Bronchial epithelial cell (primary cell): ENCODE measurements at regions not wholly inside any gene's neighbourhood (a gene's known extent, or its start where the extent isn't known, plus 50 kb on each side); places are given as distances from the start of the nearest gene placed in this dataset.

Experiments
- DNase-seq: peaks from one replicate; pipeline ENCODE4 v3.0.0-alpha.2; 2010; ENCODE audit warnings: low read depth
- FAIRE-seq: peaks from 2 replicates; lab custom pipeline; 2011; peaks lifted over from hg19 to GRCh38; lab: Jason Lieb, UNC
- H3K27me3 ChIP-seq: 2 replicates; pipeline ENCODE4 v1.5.1; 2011; ENCODE audit warnings: low read length; ENCODE audit not compliant: control insufficient read depth, insufficient read depth
- H3K36me3 ChIP-seq: 2 replicates; pipeline ENCODE4 v1.5.1; 2011; ENCODE audit warnings: low read length; ENCODE audit not compliant: control insufficient read depth, insufficient read depth
- H3K4me3 ChIP-seq: 2 replicates; pipeline ENCODE4 v1.5.1; 2011; ENCODE audit warnings: mild to moderate bottlenecking, low read depth, low read length, control low read depth
- CTCF ChIP-seq: IDR thresholded peaks from 2 replicates; pipeline ENCODE4 v1.5.1; 2011; ENCODE audit warnings: mild to moderate bottlenecking, moderate library complexity, low read length, control low read depth, inconsistent platforms; ENCODE audit not compliant: insufficient read depth, severe bottlenecking

GRCh38 chr9:89674667-89675057, 69.8 kb downstream of the GADD45G start:
- no peak for FAIRE-seq

GRCh38 chr9:89675058-89675742, 70.4 kb downstream of the GADD45G start:
- DNase-seq (no peak), FAIRE-seq (no peak)
- no peak for TF ChIP-seq CTCF
- Histone ChIP-seq H3K4me3 (no peak overlapping the region), H3K27me3 (peaks cover 10% of the 10 kb centered on the region), H3K36me3 (no peaks in the 10 kb centered on the region)

More at GRCh38 chr9:89674667-89675057, 69.8 kb downstream of the GADD45G start:
- Histone ChIP-seq H3K27me3 (peaks cover 10% of the 10 kb centered on the region), H3K4me3 (no peak overlapping the region), H3K36me3 (no peaks in the 10 kb centered on the region)
- no peak for TF ChIP-seq CTCF
- DNase-seq, result no peak

DNA sequence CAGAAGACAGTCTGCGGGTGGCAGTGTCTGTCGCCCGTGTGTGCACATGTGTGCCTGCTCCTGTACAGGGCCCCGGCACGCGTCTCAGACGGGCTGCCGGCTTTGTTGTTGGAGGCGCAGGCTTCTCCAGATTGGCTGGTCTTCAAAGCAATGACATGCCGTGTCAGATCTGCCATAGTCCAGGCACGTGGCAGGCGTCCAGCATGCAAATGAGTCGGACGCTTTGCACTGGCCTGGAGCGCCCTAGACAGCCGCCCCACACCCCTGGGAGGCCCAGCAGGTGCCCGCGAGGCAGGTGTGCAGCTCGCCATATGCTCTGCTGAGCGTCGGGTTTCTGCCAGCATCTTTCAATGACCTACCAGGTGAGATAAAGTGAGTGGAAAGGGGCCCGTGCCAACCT, 71.5 kb downstream of the GADD45G start:
- TF ChIP-seq CTCF, result no peak
- DNase-seq, result no peak
- no peak for FAIRE-seq
- Histone ChIP-seq H3K27me3 (peaks cover 10% of the 10 kb centered on the region), H3K4me3 (no peak overlapping the region), H3K36me3 (no peaks in the 10 kb centered on the region)

- H3K27me3 ChIP-seq, result peaks cover 10% of the 10 kb centered on the region
- no peaks in the 10 kb centered on the region for H3K36me3 ChIP-seq
- FAIRE-seq (no peak), DNase-seq (no peak)
- no peak overlapping the region for H3K4me3 ChIP-seq
- no peak for TF ChIP-seq CTCF
Observed at GRCh38 chr9:89677702-89678395, 73.0 kb downstream of the GADD45G start.

- no peak for DNase-seq
- no peaks in the 10 kb centered on the region for H3K36me3 ChIP-seq
- TF ChIP-seq CTCF, result no peak
- FAIRE-seq, result no peak
- H3K27me3 ChIP-seq, result peaks cover 10% of the 10 kb centered on the region
- H3K4me3 ChIP-seq, result no peak overlapping the region
Observed at GRCh38 chr9:89678396-89679015, 73.7 kb downstream of the GADD45G start.
